ENCODE measurements at regions not wholly inside any gene's neighbourhood (a gene's known extent, or its start where the extent isn't known, plus 50 kb on each side); places are given as distances from the start of the nearest gene placed in this dataset.

DNA sequence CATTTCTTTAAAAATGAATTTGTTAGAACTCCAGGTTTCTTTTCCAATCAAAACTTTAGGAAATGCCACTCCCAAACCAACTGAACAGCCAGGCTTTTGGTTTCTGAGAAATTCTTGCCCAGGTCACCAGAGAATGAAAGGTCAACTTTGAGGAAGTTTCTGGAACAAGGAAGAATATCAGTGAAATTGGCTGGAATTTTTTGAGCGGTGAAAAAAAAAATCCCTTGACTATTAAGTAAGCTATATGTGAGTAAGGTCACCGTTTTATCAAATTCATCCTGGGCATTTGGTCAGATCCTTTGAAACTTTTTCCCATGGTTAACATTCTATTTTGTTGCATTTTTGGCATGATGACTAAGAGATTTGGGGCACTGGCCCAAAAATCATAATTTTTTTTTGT lies 469.3 kb downstream of the LTN1 start:
- no peaks in the 10 kb centered on the region for H3K36me3 ChIP-seq (ENCODE audit: insufficient read depth, low read length)
- no peak overlapping the region for H2AFZ ChIP-seq (ENCODE audit: low read depth, low read length)
- DNase-seq, result no peak

DNA sequence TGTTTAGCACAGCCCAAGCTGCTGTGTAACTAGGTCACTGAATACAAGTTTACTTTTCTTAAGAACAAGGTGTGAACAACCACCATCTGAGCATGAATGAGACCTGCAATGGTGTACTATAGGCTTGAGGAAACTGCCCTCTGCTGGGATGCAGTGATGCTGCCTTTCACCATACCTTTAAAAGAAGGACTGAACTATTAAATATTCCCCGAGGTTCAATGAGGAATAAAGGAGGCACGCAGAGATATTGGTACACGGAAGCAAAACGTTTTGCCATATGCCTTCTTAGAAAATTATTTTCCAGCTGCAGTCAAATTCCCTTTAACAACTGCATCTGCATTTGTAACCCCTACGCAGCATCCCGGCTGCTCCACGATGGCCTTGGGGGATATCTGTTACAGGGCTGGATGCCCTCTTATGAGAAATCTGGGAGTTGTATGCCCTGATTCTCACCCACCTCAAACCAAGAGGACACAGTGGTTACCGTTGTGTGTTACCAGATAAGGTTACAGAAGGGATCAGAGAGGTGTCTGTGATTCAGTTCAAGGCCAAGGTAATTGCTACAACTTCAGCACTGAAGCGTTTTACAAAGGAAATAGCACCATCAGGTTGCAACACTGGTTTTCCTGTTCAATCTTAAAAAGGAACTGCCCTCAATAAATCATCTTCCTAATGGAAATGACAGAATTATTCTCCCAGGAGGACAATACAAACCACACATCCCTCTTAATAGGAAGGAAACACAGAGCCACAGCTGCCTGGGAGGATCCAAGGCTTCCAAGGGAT lies 470.5 kb downstream of the LTN1 start:
- H3K9ac ChIP-seq (ENCODE audit: low read depth, low read length), result no peak overlapping the region
- no peaks in the 10 kb centered on the region for H4K20me1 ChIP-seq (ENCODE audit: insufficient read depth, low read length)
- no peak overlapping the region for H3K27ac ChIP-seq (ENCODE audit: low read length)
- H2AFZ ChIP-seq (ENCODE audit: low read depth, low read length), result no peak overlapping the region
- no peaks in the 10 kb centered on the region for H3K4me1 ChIP-seq (ENCODE audit: insufficient read depth, low read length)
- no peak overlapping the region for H3K4me3 ChIP-seq (ENCODE audit: low read depth in 1 of 2, low read length in 2 of 2)
- H3K79me2 ChIP-seq (ENCODE audit: insufficient read depth, low read length), result no peaks in the 10 kb centered on the region
- H3K27me3 ChIP-seq (ENCODE audit: insufficient read depth, low read length, poor library complexity), result no peaks in the 10 kb centered on the region
- no peak overlapping the region for H3K4me2 ChIP-seq (ENCODE audit: insufficient read depth, low read length)
- peak; percentile 71 for ATAC-seq (ENCODE audit: insufficient read depth, low read depth)
- no peaks in the 10 kb centered on the region for H3K9me3 ChIP-seq (ENCODE audit: insufficient read depth, low read length, severe bottlenecking)
- H3K36me3 ChIP-seq (ENCODE audit: insufficient read depth, low read length), result no peaks in the 10 kb centered on the region
- TF ChIP-seq, protein P1, sequence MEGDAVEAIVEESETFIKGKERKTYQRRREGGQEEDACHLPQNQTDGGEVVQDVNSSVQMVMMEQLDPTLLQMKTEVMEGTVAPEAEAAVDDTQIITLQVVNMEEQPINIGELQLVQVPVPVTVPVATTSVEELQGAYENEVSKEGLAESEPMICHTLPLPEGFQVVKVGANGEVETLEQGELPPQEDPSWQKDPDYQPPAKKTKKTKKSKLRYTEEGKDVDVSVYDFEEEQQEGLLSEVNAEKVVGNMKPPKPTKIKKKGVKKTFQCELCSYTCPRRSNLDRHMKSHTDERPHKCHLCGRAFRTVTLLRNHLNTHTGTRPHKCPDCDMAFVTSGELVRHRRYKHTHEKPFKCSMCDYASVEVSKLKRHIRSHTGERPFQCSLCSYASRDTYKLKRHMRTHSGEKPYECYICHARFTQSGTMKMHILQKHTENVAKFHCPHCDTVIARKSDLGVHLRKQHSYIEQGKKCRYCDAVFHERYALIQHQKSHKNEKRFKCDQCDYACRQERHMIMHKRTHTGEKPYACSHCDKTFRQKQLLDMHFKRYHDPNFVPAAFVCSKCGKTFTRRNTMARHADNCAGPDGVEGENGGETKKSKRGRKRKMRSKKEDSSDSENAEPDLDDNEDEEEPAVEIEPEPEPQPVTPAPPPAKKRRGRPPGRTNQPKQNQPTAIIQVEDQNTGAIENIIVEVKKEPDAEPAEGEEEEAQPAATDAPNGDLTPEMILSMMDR (IDR thresholded peaks at IDR 0.05; ENCODE audit: borderline replicate concordance, extremely low read depth, low read length, poor library complexity, severe bottlenecking), result peak; percentile 45
- TF ChIP-seq EZH2 (IDR thresholded peaks at IDR 0.05; ENCODE audit: borderline replicate concordance, low read depth, low read length, severe bottlenecking), result no peak
- peak; percentile 19 for DNase-seq

More for the DNA sequence above, 469.3 kb downstream of the LTN1 start:
- no peaks in the 10 kb centered on the region for H3K27me3 ChIP-seq (ENCODE audit: insufficient read depth, low read length, poor library complexity)
- no peaks in the 10 kb centered on the region for H4K20me1 ChIP-seq (ENCODE audit: insufficient read depth, low read length)
- H3K4me3 ChIP-seq (ENCODE audit: low read depth in 1 of 2, low read length in 2 of 2), result no peak overlapping the region
- H3K4me1 ChIP-seq (ENCODE audit: insufficient read depth, low read length), result no peaks in the 10 kb centered on the region
- TF ChIP-seq, protein P1 (IDR thresholded peaks at IDR 0.05; ENCODE audit: borderline replicate concordance, extremely low read depth, low read length, poor library complexity, severe bottlenecking), result no peak
- no peak for TF ChIP-seq EZH2 (IDR thresholded peaks at IDR 0.05; ENCODE audit: borderline replicate concordance, low read depth, low read length, severe bottlenecking)
- no peak overlapping the region for H3K4me2 ChIP-seq (ENCODE audit: insufficient read depth, low read length)
- H3K27ac ChIP-seq (ENCODE audit: low read length), result no peak overlapping the region
- no peaks in the 10 kb centered on the region for H3K79me2 ChIP-seq (ENCODE audit: insufficient read depth, low read length)
- H3K9ac ChIP-seq (ENCODE audit: low read depth, low read length), result no peak overlapping the region
- H3K9me3 ChIP-seq (ENCODE audit: insufficient read depth, low read length, severe bottlenecking), result no peaks in the 10 kb centered on the region
- ATAC-seq (ENCODE audit: insufficient read depth, low read depth), result no peak

DNA sequence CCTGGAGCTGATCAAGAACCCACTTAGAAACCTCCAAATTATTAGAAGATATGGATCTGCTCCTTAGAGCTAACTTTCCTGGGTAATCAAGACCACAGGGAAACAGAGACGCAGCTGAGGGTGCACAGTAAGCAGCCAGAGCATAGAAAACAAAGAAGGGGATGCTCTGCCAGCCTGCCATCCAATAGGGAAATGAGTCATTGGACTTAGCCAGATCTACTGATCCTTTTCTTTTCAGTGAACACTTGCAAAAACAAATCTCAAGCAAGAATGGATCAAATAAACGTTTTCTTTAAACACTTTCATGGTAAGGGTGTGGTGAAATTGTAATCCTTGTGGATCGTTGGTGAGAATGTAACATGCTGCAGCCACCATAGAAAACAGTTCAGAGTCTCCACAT lies 474.0 kb downstream of the LTN1 start:
- H3K9me3 ChIP-seq (ENCODE audit: insufficient read depth, low read length, severe bottlenecking), result no peaks in the 10 kb centered on the region
- H3K4me1 ChIP-seq (ENCODE audit: insufficient read depth, low read length), result no peaks in the 10 kb centered on the region
- DNase-seq, result no peak
- no peak overlapping the region for H3K4me3 ChIP-seq (ENCODE audit: low read depth in 1 of 2, low read length in 2 of 2)
- H3K36me3 ChIP-seq (ENCODE audit: insufficient read depth, low read length), result no peaks in the 10 kb centered on the region
- H4K20me1 ChIP-seq (ENCODE audit: insufficient read depth, low read length), result no peaks in the 10 kb centered on the region
- TF ChIP-seq EZH2 (IDR thresholded peaks at IDR 0.05; ENCODE audit: borderline replicate concordance, low read depth, low read length, severe bottlenecking), result no peak
- TF ChIP-seq, protein P1 (IDR thresholded peaks at IDR 0.05; ENCODE audit: borderline replicate concordance, extremely low read depth, low read length, poor library complexity, severe bottlenecking), result no peak
- no peak overlapping the region for H3K9ac ChIP-seq (ENCODE audit: low read depth, low read length)
- H2AFZ ChIP-seq (ENCODE audit: low read depth, low read length), result no peak overlapping the region
- no peak for ATAC-seq (ENCODE audit: insufficient read depth, low read depth)
- no peak overlapping the region for H3K4me2 ChIP-seq (ENCODE audit: insufficient read depth, low read length)
- no peaks in the 10 kb centered on the region for H3K79me2 ChIP-seq (ENCODE audit: insufficient read depth, low read length)
- H3K27me3 ChIP-seq (ENCODE audit: insufficient read depth, low read length, poor library complexity), result no peaks in the 10 kb centered on the region
- H3K27ac ChIP-seq (ENCODE audit: low read length), result no peak overlapping the region
